ENCODE measurements at regions not wholly inside any gene's neighbourhood (a gene's known extent, or its start where the extent isn't known, plus 50 kb on each side); places are given as distances from the start of the nearest gene placed in this dataset.

- TF ChIP-seq CTCF (IDR thresholded peaks at IDR 0.05; ENCODE audit: control extremely low read depth, extremely low read depth): no peak
- no peaks in the 10 kb centered on the region for H3K27me3 ChIP-seq (ENCODE audit: control insufficient read depth in 3 of 3, insufficient read depth in 3 of 3, low read length in 2 of 3)
- no peak overlapping the region for H3K9ac ChIP-seq (ENCODE audit: insufficient read depth in 1 of 2, low read length in 2 of 2)
- no peaks in the 10 kb centered on the region for H3K36me3 ChIP-seq (ENCODE audit: control insufficient read depth in 4 of 4, insufficient read depth in 4 of 4, low read length in 4 of 4)
- ATAC-seq (ENCODE audit: insufficient read depth, low FRiP score) (no peak), DNase-seq (no peak)
- H3K4me3 ChIP-seq: no peak overlapping the region
- 86 to 88% methylated on average over 2 of the region's 2 CpGs for WGBS, 2 donors
- H3K9me3 ChIP-seq (ENCODE audit: control insufficient read depth in 4 of 4, insufficient read depth in 3 of 4, low read length in 3 of 4): no peaks in the 10 kb centered on the region
- H3K4me1 ChIP-seq (ENCODE audit: control insufficient read depth in 5 of 5, insufficient read depth in 5 of 5, low read length in 5 of 5): no peaks in the 10 kb centered on the region
- no peak overlapping the region for H3K27ac ChIP-seq (ENCODE audit: low read depth in 1 of 2, low read length in 1 of 2)
Measured at GRCh38 chr2:83630351-83630750, 828.7 kb downstream of the SUCLG1 start.

GRCh38 chr2:83615511-83615910 lies 843.6 kb downstream of the SUCLG1 start:
- DNase-seq (no peak), ATAC-seq (ENCODE audit: insufficient read depth, low FRiP score) (no peak)
- Histone ChIP-seq H3K9ac (ENCODE audit: insufficient read depth in 1 of 2, low read length in 2 of 2) (no peak overlapping the region), H3K36me3 (ENCODE audit: control insufficient read depth in 4 of 4, insufficient read depth in 4 of 4, low read length in 4 of 4) (no peaks in the 10 kb centered on the region), H3K27ac (ENCODE audit: low read depth in 1 of 2, low read length in 1 of 2) (no peak overlapping the region), H3K9me3 (ENCODE audit: control insufficient read depth in 4 of 4, insufficient read depth in 3 of 4, low read length in 3 of 4) (peaks cover 0 to 3% (median 0%) of the 10 kb centered on the region in 4 donors), H3K27me3 (ENCODE audit: control insufficient read depth in 3 of 3, insufficient read depth in 3 of 3, low read length in 2 of 3) (no peaks in the 10 kb centered on the region), H3K4me1 (ENCODE audit: control insufficient read depth in 5 of 5, insufficient read depth in 5 of 5, low read length in 5 of 5) (no peaks in the 10 kb centered on the region), H3K4me3 (no peak overlapping the region)
- WGBS, 2 donors: 84 to 94% methylated on average over 4 of the region's 4 CpGs
- no peak for TF ChIP-seq CTCF (IDR thresholded peaks at IDR 0.05; ENCODE audit: control extremely low read depth, extremely low read depth)

GRCh38 chr2:83613178-83613577 lies 845.9 kb downstream of the SUCLG1 start:
- H3K36me3 ChIP-seq (ENCODE audit: control insufficient read depth in 4 of 4, insufficient read depth in 4 of 4, low read length in 4 of 4): no peaks in the 10 kb centered on the region
- H3K4me3 ChIP-seq: no peak overlapping the region
- ATAC-seq (ENCODE audit: insufficient read depth, low FRiP score): no peak
- H3K27me3 ChIP-seq (ENCODE audit: control insufficient read depth in 3 of 3, insufficient read depth in 3 of 3, low read length in 2 of 3): no peaks in the 10 kb centered on the region
- peak in 2 of 3 donors; percentile 29 to 41 for DNase-seq
- WGBS, 2 donors: 75 to 90% methylated on average over 1 of the region's 1 CpG
- no peak overlapping the region for H3K27ac ChIP-seq (ENCODE audit: low read depth in 1 of 2, low read length in 1 of 2)
- no peaks in the 10 kb centered on the region for H3K9me3 ChIP-seq (ENCODE audit: control insufficient read depth in 4 of 4, insufficient read depth in 3 of 4, low read length in 3 of 4)
- no peaks in the 10 kb centered on the region for H3K4me1 ChIP-seq (ENCODE audit: control insufficient read depth in 5 of 5, insufficient read depth in 5 of 5, low read length in 5 of 5)
- no peak overlapping the region for H3K9ac ChIP-seq (ENCODE audit: insufficient read depth in 1 of 2, low read length in 2 of 2)
- TF ChIP-seq CTCF (IDR thresholded peaks at IDR 0.05; ENCODE audit: control extremely low read depth, extremely low read depth): no peak

GRCh38 chr2:83602753-83603152 lies 856.3 kb downstream of the SUCLG1 start:
- ATAC-seq (ENCODE audit: insufficient read depth, low FRiP score) (no peak), DNase-seq (no peak)
- WGBS, 2 donors: 92 to 93% methylated on average over 6 of the region's 6 CpGs

More at GRCh38 chr2:83602753-83603152, 856.3 kb downstream of the SUCLG1 start:
- no peak for TF ChIP-seq CTCF (IDR thresholded peaks at IDR 0.05; ENCODE audit: control extremely low read depth, extremely low read depth)
- no peaks in the 10 kb centered on the region for H3K36me3 ChIP-seq (ENCODE audit: control insufficient read depth in 4 of 4, insufficient read depth in 4 of 4, low read length in 4 of 4)
- H3K27ac ChIP-seq (ENCODE audit: low read depth in 1 of 2, low read length in 1 of 2): no peak overlapping the region
- H3K4me1 ChIP-seq (ENCODE audit: control insufficient read depth in 5 of 5, insufficient read depth in 5 of 5, low read length in 5 of 5): no peaks in the 10 kb centered on the region
- H3K9me3 ChIP-seq (ENCODE audit: control insufficient read depth in 4 of 4, insufficient read depth in 3 of 4, low read length in 3 of 4): peaks cover 0 to 4% (median under 1%) of the 10 kb centered on the region in 4 donors
- no peak overlapping the region for H3K9ac ChIP-seq (ENCODE audit: insufficient read depth in 1 of 2, low read length in 2 of 2)
- H3K4me3 ChIP-seq: no peak overlapping the region
- no peaks in the 10 kb centered on the region for H3K27me3 ChIP-seq (ENCODE audit: control insufficient read depth in 3 of 3, insufficient read depth in 3 of 3, low read length in 2 of 3)
